ENCODE measurements at regions not wholly inside any gene's neighbourhood (a gene's known extent, or its start where the extent isn't known, plus 50 kb on each side); places are given as distances from the start of the nearest gene placed in this dataset.
A peak's percentile ranks its signal among the peaks of the same experiment; 100 is the strongest.

- Histone ChIP-seq H3K27me3 (no peaks in the 10 kb centered on the region), H3K9me3 (no peaks in the 10 kb centered on the region), H3K36me3 (no peaks in the 10 kb centered on the region), H3K4me3 (no peak overlapping the region), H3K27ac (no peak overlapping the region), H3K4me1 (no peaks in the 10 kb centered on the region)
- intact Hi-C loops (cut with DNase I), result no loop called here
- DNase-seq (no peak), ATAC-seq (no peak)
- TF ChIP-seq CTCF (IDR thresholded peaks at IDR 0.05), result no peak
Measured at GRCh38 chr6:9252799-9253198, 817.5 kb upstream of the SLC35B3 start.

DNA sequence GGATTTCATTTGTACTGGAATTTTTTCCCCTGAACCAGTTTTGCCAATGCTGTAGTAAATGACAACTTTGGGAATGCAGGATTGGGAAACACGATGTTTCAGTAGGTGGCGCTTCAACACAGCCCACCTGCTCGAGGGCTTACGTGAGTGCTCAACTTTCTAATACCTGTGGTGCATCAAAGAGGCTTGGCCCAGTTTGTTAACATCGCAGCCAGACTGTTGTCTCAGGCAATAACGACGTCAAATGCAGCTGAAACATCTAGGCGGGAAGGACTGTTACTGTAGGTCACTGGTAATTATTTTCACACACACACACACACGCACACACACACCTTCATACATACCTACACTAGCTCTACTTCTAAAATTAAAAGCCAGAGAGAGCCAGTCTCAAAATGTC, 815.5 kb upstream of the SLC35B3 start:
- Histone ChIP-seq H3K36me3 (no peaks in the 10 kb centered on the region), H3K27ac (no peak overlapping the region), H3K9me3 (no peaks in the 10 kb centered on the region), H3K27me3 (no peaks in the 10 kb centered on the region), H3K4me3 (no peak overlapping the region), H3K4me1 (no peaks in the 10 kb centered on the region)
- ATAC-seq (peak; percentile 73), DNase-seq (no peak)
- intact Hi-C loops (cut with DNase I), result no loop called here
- peak; percentile 43 for TF ChIP-seq CTCF (IDR thresholded peaks at IDR 0.05)

GRCh38 chr6:9248133-9248532, 812.8 kb upstream of the SLC35B3 start:
- no peak for ATAC-seq

DNA sequence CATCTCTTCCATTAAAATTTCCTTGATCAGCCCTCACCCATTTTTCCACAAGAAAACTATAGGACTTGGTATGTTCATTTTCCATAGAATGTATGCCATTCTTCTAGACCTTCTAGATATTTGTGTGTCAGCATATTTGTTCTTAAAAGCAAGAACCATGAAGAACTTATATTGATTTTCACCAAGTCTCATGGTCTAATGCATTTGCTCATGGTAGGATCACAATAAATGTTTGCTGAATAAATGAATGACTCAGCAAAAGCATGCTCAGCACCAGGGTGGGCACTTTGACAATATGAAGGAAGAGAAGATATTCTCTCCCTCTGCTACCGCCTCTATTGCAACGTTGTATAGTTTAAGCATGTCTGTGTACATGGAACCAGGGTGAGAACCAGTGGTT, 805.5 kb upstream of the SLC35B3 start:
- Histone ChIP-seq H3K9me3 (no peaks in the 10 kb centered on the region), H3K27ac (no peak overlapping the region), H3K27me3 (peaks cover 3% of the 10 kb centered on the region), H3K36me3 (no peaks in the 10 kb centered on the region), H3K4me3 (no peak overlapping the region), H3K4me1 (no peaks in the 10 kb centered on the region)
- intact Hi-C loops (cut with DNase I), result no loop called here
- ATAC-seq, result no peak
- TF ChIP-seq CTCF (IDR thresholded peaks at IDR 0.05), result no peak
- no peak for DNase-seq

More at GRCh38 chr6:9248133-9248532, 812.8 kb upstream of the SLC35B3 start:
- Histone ChIP-seq H3K27me3 (peaks cover 3% of the 10 kb centered on the region), H3K27ac (no peak overlapping the region), H3K36me3 (no peaks in the 10 kb centered on the region), H3K4me3 (no peak overlapping the region), H3K9me3 (no peaks in the 10 kb centered on the region), H3K4me1 (no peaks in the 10 kb centered on the region)
- intact Hi-C loops (cut with DNase I), result no loop called here
- no peak for TF ChIP-seq CTCF (IDR thresholded peaks at IDR 0.05)
- DNase-seq, result no peak

GRCh38 chr6:9236443-9236842, 801.1 kb upstream of the SLC35B3 start:
- intact Hi-C loops (cut with DNase I), result no loop called here
- Histone ChIP-seq H3K27ac (no peak overlapping the region), H3K27me3 (no peaks in the 10 kb centered on the region), H3K4me3 (no peak overlapping the region), H3K4me1 (no peaks in the 10 kb centered on the region), H3K9me3 (no peaks in the 10 kb centered on the region), H3K36me3 (no peaks in the 10 kb centered on the region)
- no peak for TF ChIP-seq CTCF (IDR thresholded peaks at IDR 0.05)
- no peak for ATAC-seq
- no peak for DNase-seq

- Histone ChIP-seq H3K4me1 (no peaks in the 10 kb centered on the region), H3K4me3 (no peak overlapping the region), H3K27me3 (no peaks in the 10 kb centered on the region), H3K9me3 (no peaks in the 10 kb centered on the region), H3K36me3 (no peaks in the 10 kb centered on the region), H3K27ac (no peak overlapping the region)
- intact Hi-C loops (cut with DNase I), result no loop called here
- DNase-seq, result no peak
- TF ChIP-seq CTCF (IDR thresholded peaks at IDR 0.05), result no peak
- ATAC-seq, result no peak
Measured at GRCh38 chr6:9233686-9234085, 798.3 kb upstream of the SLC35B3 start.

All from upper lobe of right lung (tissue), 1 donor.